Stimulated activated CD8-positive, alpha-beta memory T cell treated with anti-CD3 and anti-CD28 coated beads, Interleukin-4, amount 100 ng/mL, for 24 hours (primary cell): ENCODE measurements at regions not wholly inside any gene's neighbourhood (a gene's known extent, or its start where the extent isn't known, plus 50 kb on each side); places are given as distances from the start of the nearest gene placed in this dataset.

ENCODE experiments used
- DNase-seq: peaks from one replicate; pipeline ENCODE4 v3.0.0-alpha.2; 2020; ENCODE audit warnings: low read depth

DNA sequence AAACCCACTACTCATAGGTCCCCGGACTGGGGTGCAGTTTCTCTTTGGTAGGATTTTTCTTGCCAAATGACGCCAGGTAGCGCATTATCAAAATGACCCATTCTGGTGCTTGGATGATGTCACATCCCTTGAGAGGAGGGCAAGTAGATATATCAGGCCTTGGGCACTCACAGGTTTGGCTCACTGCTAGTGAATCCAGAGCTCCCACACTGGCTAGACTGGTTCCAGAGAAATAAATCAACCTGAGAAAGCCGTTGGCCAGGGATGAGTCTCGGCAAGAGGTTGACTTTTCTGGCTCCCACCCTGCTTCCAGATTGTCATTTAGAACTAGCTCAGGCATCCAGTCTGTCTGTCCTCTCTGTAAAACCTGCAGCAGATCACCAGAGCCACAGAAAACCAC lies 188.4 kb upstream of the MAF start:
- no peak for DNase-seq

DNA sequence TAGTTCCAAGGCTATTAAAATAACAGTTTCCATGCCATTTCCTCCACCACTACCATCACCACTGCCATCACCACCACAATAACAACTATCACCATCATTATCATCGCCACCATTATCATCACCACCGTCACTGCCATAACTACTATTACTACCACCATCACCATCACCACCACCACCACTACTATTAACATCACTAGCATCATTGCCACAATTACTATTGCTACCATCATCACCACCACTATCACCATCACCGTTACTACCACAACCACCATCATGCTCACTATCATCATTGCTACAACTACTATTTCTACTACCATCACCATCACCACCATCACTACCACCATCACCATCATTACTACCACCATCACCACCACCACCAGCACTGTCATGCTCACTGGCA lies 185.9 kb upstream of the MAF start:
- DNase-seq = no peak

DNA sequence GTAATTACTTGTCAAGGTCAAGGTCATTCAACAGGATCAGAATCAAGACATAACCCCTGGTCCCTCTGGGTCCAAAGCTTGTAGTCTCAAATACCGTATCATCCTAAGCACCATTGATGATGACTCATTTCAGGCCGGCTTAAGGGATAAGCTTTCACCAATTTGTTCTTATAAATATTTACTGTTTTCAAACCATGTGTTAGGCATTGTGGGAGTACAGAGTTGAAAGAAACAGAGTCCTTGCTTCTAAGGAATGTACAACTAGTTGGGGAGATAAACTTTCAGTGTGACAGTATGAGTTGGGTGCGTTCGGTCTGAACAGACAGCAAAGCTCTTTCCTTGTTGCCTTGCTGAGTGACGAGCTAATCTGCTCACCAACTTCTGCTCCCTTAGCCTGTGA lies 183.5 kb upstream of the MAF start:
- no peak for DNase-seq

DNA sequence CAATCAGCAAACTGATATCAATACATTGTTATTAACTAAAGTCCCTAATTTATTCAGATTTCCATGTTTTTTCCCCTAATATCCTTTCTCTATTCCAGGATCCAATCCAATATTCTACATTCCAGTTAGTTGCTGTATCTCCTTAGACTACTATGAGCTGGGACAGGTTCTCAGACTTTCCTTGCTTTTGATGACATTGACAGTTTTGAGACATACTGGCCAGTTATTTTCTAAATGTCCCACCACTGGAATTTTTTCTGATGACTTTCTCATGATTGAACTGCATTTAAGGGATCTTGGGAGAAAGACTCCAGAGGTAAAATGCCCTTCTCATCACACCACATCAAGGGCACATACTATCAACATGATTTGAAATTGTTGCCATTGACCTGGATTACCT lies 177.1 kb upstream of the MAF start:
- no peak for DNase-seq

DNA sequence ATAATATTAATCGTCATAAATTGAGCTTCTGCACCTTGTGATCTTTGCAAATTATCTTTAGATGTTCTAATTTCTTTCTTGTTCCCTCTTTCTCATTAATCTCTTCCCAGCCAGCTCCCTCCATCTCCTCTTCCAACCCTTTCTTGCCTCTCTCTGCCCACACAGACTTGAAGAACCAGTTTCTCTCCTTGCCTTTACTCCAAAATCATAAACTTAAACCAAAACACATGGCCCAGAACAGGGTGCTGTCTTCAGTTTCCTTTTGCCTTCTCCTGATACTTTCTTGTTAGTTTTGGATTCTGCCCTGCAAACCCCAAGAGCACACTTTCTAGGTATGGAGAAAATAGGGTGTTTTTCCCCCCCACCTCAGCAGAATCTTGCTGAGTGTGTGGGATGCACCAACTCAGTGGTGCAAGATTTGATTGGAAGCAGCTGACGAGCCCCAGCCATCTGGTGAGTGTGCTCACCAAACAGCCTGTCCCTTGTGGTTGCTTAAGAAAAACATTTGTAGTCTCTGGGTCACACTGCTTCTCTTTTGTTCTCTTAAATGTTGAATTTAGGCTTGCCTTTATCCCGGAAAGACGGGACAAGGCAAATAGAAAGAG lies 175.8 kb upstream of the MAF start:
- no peak for DNase-seq

DNA sequence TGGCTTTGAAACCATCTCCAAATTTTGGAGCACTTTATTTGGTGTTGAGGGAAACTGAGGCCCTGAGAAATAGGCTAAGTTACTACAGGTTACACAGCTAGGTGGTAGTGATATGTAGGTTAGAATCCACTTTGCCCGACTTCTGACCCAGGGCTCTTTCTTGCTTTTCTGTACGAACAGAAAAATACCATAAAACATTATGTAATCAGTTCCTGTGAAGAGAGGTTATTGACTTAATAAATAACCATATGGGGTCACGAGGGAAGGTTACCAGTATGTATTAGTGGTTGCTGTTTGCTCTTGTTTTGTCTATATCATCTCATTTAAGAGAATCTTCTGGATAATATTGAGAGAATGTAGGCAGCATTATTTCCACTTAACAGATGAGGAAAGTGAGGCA lies 172.2 kb upstream of the MAF start:
- no peak for DNase-seq

DNA sequence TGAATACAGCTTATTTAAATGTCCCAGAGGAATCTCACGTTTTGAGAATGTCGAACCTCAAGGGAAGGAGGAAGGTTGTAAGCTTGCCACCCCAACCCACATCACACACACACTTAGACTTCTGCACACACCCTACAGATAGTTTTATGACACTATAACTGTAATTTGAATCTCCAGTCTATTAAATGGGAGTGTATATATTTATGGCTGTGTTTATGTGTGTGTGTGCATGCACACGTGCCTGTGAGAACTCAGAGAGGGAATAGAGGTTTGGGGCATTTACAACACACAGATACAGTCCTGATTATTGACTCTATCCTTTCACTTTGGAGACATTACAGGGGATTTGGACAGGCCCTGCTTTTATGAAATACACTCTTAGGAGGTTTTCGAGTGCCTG lies 171.5 kb upstream of the MAF start:
- no peak for DNase-seq

DNA sequence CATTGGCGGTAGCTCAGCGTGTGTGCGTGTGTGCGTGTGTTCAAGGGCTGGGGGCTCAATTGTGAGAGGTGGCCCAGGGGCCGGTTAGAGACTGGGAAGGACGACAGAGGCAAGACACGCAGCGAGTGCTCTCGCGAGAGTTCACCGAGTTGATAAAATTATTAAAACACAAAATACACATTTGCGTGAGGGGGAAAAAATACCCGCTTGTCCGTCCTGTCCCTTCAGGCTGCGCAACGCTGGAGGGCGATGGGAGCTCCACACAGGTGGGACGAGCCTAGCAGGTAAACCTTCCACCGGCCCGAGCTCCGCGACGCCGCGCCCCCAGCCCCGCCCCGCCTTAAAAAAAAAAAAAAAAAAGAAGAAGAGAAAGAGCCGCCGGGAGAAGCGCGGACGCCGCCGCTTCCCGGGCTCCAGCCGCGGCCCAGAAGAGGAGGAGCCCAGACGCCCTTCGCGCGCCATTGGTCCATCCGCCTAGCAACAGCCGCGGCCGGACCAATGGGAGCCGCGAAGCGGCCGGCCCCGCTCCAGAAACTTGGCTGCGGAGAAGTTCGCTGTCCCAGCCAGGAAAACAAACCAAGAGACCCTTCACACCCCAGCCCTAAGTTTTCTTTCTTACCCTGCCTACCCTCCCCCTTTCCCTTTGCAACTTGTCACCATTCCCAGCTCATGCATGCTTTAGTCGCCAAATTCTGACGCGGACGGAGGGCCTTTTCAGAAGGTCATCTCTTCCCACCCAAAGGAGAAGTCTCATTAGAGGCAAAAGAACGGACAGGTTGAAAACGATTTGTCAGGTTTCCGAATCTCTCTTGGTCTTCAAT lies 169.9 kb upstream of the MAF start:
- DNase-seq = peak; percentile 50

DNA sequence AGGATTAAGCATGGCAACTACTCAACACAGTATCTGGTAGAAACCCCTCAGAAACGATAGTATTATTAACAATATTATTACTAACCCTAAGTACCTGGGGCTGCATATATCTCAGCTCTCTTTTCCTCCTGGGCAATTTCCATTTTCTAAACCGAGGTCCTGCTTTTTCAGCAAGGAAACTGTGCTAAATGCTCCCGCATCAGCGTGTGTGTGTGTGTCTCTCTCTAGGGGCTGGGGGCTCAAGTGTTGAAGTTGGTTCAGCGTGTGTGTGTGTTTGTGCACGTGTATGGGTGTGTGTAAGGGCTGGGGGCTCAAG lies 169.3 kb upstream of the MAF start:
- no peak for DNase-seq

DNA sequence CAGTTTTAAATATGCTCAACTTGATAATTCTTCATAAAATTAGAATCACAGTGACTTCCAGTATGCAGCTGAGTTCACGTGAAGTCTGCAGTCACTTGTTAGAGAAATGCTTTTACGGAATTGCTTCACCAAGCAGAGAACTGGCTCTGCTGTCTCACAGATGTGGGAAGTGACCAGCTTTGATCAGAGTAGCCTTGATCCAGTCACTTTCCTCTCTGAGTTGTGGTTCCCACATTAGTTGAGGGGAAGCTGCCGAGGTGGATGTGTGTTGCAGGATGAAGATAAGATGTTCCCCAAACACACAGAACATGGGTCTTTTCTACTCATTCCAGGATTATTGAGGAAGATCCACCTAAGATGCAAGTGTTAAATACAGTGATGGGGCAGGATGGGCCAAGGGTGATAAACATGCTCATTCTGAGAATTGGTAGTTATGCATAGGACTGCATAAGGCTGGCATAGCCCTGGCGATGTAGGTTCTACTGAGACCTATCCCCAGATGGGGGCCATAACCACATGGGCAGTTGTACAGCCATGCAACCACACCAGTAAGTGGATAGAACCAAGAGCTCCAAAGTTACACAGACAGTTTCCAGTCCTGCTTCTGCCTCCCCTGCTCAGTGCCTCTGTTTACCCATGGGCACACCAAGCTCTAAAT lies 168.9 kb upstream of the MAF start:
- DNase-seq = no peak

DNA sequence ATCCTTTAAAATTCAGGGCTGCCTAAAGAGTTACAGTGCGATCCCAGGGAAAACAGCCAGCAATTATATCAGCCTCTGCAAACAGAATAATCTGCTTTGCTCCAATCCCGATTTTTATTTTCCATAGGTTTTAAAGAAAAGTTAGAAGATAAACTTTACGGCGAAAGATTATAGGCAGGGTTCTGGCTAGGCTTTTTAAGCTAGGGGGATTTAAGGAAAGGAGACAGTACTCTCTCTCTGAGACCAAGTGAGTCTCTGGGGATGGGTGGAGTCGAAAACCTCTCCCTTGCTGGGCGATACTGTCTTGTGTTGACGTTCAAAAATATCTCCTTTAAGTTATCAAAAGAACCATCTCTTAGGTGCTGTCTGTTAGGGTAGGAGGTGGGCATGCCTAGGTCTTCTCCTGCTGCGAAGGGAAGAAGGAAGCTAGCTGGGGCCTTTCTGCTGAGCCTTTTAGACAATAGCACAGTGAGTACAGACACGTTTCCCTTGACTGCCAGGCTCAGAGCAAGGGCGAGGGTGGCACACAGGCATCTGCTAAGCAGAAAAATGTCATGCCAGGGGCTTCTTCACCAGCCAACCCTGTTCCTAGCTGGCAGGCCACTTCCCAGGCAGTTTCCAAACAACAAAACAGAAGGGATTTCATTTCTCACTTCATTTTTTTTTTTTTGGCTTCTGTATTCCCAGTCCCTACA lies 167.9 kb upstream of the MAF start:
- no peak for DNase-seq

DNA sequence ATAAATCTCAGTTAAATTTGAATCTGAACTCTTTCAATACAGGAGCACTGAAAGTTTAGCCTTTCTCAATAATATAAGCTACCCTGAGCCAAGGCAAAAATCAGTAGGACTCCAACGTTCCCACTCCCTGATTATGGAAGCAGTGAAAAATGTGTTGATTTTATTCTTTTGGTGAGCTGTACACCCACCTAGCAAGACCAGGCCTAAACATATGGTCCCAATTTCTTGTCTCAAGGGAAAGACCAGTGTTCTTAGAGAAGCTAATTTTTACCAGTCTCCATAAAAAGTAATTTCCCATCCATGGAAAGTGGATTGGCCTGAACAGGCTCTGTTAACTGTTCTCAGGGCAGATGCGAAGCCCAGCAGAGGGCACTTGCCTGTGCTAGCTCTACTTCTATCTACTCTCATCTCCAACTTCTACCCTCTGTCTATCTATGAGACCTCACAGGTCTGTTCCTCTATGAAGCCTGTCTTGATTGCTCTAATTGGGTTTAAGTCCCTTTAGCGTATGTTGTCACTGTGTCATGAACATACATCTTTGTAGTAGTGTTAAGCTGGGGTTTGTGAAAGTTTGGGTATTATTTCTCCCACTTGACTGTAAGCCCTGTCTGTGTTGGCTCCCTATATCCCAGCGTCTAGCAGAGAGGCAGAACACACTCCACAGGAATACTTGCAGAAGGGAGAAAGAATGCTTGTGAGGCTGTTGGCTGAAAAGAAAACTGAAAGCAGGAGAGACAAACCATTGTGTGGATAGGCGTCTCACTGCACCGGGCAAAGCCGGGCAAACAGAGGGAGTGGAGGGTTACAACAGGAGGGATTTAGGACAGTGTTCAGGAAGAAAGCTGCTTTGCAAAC lies 167.1 kb upstream of the MAF start:
- no peak for DNase-seq

DNA sequence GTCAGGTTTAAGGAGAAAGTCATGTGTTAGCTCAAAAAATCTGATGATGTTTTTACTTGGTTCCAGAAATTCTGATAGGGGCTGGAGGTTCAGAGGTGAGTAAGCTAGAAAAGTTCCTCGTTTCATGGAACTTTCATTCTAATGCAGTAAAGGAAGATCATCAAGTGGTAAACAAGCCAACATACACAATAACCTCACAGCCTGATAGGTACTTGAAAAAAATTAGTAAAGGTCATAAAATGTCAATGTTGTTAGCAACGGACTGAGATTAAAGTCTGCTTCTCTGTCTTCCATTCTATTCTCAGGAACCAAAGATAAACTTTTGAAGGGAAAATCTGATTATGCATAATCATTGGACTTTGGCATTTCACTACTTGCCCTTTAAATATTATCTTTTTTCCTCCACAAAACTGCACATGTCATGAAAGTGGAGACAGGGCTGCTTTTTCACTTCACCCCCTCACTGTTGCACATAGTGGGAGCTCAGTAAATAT lies 165.4 kb upstream of the MAF start:
- DNase-seq = no peak

DNA sequence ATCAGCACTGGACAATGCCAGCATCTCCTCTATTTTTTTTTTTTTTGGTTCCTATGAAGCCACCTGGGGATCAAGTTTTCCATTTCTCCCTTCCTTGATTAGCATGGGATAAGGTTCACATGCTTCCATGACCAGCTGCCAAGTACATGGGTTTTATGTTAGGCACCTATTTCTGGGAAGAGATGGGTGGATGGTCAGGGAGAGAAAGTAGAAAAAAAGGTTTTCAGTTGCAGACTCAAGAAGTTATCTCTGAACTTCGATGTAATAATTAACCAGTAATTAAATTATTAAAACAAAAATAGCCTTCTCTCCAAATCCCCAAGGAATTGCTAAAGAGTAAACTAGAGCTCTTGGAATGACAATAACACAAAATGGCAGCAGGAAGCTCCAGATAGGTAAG lies 164.9 kb upstream of the MAF start:
- no peak for DNase-seq

DNA sequence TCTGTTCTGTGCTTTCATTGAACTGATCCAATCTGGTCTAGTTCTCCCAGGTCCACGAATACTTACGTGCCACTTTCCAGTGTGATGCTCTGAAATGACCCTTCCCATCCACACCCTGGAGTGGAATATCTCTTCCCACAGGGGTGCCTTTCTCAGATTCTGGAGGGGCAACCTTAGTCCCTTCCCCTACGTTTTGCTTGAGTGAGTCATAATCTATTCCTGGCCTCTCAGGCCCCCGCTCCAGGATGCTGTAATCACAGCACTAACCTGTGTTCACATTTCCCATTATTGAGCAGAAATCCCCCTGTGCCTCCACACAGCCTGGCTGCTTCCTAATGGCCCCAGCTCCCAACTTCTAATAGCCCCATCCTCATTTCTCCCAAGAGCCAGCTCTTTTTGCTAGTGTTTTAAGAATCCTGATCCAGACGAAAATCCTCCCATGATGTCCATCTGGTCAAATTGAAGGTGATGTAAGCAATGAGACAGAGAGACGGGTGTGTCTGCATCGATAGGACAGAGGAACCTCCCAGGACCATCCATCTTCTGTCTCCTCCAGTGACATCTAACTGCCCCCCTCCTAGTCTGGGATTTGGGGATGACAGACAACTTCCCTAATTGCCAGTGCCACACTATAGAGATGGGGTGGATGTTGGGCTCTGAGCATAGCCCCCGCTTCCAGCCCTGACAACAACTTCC lies 164.0 kb upstream of the MAF start:
- no peak for DNase-seq

DNA sequence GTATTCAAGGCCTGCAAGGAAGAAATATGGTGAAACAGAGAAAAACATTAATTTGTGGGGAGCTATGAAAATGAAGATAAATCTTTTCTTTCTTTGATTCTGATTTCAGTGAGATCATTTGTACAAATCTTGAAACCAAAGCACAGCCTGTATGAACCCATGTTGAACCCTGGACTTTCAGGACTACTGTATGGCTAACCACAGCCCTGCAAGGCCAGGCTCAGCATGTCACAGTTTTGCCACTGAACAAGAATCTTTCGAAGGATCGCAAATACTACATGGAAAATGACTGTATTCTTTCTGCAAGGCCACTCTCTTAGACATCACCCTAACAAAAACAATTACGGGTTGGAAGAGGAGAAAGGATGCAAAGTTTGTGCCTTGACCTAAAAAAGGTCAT lies 161.7 kb upstream of the MAF start:
- no peak for DNase-seq

DNA sequence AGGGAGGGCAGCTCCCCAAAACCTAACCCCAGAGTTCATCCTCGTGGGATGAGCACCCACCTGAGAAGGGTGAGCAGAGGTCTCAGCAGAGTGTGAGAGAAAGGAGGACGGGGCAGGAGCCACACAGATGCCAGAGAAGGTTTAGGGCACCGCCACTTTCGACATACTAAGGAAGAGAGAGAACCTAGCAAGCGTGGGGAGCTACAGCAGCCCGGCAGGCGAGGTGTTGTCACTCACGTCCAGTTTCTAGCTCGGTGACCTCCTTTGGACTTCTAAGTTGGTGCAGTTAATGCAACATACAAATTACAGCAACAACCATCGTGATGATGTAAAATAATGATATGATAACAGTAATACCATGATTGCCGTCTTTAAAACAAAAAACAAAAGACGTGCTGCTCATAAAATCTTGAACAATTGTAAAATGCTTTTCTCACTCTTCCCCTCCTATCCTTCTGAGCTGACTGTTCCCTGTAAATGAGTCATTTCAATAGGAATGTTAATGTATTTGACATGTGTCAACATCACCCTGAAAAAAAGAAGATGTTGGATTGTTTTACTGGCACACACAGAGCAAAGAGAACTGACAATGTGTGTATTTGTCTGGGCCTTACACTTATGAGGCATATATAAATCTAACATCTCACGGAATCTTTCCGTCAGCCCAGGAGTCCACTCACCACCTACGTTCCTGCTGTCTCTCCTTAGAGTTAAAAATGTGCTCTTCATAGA lies 158.2 kb upstream of the MAF start:
- no peak for DNase-seq

DNA sequence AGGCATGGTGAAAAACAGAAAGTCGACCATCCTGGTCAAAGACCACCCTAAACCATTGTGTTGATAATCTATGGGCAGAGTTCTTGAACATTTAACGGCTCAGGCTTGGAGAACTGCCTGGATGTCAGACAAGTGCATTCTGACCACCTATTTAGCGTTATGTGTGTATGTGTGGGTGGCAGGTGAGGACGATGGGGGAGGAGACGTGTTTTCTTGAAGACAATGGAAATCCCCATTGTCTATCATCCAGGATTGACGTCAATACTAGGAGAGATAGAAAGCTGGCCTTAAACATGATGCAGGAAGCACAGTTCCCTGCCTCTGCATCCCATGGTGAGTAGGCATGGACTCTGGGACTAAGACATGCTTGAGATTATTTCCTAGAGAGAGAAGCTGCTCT lies 157.4 kb upstream of the MAF start:
- no peak for DNase-seq

DNA sequence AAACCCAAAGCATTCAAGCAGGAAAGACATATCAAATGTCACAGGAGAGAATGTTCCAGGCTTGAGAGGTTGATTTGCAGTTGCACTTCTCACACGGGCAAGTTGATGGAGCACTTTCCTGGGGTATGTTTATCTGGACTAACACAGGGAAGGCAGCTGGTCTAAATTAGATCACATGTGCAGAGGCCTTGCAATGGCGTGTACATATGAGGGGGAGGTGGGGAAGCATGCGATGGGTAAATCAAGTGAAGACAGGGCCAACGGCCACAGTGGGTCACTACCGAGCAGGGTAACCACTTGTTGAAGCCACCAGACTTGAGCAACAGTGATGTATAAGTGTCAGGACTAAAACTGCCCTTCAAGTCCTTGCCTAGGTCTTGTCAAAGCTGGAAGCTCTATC lies 156.6 kb upstream of the MAF start:
- no peak for DNase-seq

DNA sequence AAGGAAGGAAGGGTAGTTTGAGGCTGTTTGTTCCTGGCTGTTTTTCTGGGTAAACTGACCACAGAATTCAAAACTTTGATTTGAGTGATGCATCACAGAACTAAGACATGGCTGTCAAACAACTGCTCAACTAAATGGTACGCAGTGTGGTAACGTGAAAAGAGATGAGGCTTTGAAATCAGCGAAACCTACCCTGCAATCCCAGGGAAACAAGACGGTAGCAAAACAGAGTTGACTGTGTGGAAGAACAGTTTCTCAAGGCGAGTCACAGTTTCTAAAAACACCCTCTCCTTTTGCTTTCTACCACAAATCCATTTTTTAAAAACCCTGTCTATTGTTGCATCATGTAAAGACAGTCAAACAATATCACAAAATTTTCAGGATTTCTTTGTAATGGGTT lies 156.0 kb upstream of the MAF start:
- no peak for DNase-seq

DNA sequence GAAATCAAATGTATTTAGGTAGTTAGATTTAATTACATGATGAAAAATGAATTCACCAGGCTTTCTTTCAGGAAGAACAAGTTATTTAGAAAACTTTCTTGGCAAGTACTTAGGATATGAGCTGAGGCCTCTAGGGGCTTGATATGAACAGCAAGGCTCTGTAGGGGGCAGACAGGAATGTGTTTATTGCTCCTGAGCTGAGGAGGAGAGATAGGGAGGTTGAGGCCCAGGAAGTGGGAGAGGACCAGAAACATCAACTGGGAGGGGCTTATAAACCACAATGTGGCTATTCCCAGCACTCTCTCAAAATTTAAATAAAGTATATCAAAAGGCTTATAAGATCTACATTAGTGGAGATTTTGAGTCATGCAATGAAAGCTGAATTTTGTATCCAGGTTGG lies 154.0 kb upstream of the MAF start:
- no peak for DNase-seq
